ENCODE measurements at regions not wholly inside any gene's neighbourhood (a gene's known extent, or its start where the extent isn't known, plus 50 kb on each side); places are given as distances from the start of the nearest gene placed in this dataset.

DNA sequence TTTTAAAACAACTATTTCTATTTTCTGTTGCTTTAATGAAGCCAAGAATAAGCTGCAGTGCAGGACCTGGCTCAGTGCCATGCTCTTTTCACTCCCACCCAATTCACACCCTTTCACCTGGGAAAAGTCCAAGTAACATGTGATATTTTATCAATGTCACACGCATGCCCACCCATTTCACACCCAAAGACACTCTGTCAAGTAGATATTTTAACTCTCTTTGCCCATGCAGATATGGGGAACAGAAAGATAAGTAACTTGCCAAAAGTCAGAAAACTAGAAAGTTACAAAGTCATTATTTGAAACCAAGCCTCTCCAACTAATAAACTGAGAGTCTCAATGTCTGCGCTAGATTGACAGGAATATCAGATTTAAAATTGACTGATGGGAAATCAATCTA lies 706.7 kb upstream of the PHF14 start:
- Mint-ChIP-seq H3K36me3 (ENCODE audit: low read depth) (no peaks in the 10 kb centered on the region), H3K4me1 (ENCODE audit: low read depth) (no peaks in the 10 kb centered on the region), H3K4me3 (no peak overlapping the region), H3K9me3 (peaks cover 4% of the 10 kb centered on the region), H3K27ac (no peak overlapping the region), H3K27me3 (no peaks in the 10 kb centered on the region)
- intact Hi-C loops (cut with DNase I, micrococcal nuclease): no loop called here
- Histone ChIP-seq H3K4me3 (ENCODE audit: low read length) (no peak overlapping the region), H3K4me1 (ENCODE audit: insufficient read depth, low read length) (no peaks in the 10 kb centered on the region), H3K27me3 (ENCODE audit: control insufficient read depth in 1 of 2, insufficient read depth in 2 of 2, low read length in 2 of 2) (no peaks in the 10 kb centered on the region), H3K27ac (ENCODE audit: low read depth in 1 of 2, low read length in 2 of 2) (no peak overlapping the region), H3K36me3 (ENCODE audit: insufficient read depth, low read length) (no peaks in the 10 kb centered on the region), H3K9me3 (ENCODE audit: control insufficient read depth in 1 of 2, insufficient read depth in 1 of 2, low read length in 2 of 2) (peaks cover 0 to 11% of the 10 kb centered on the region in 2 experiments)
- ATAC-seq (ENCODE audit: poor library complexity): no peak
- ChIA-PET POLR2A (no interaction called here), CTCF (no interaction called here)
- DNase-seq: no peak
- TF ChIP-seq, protein P1, sequence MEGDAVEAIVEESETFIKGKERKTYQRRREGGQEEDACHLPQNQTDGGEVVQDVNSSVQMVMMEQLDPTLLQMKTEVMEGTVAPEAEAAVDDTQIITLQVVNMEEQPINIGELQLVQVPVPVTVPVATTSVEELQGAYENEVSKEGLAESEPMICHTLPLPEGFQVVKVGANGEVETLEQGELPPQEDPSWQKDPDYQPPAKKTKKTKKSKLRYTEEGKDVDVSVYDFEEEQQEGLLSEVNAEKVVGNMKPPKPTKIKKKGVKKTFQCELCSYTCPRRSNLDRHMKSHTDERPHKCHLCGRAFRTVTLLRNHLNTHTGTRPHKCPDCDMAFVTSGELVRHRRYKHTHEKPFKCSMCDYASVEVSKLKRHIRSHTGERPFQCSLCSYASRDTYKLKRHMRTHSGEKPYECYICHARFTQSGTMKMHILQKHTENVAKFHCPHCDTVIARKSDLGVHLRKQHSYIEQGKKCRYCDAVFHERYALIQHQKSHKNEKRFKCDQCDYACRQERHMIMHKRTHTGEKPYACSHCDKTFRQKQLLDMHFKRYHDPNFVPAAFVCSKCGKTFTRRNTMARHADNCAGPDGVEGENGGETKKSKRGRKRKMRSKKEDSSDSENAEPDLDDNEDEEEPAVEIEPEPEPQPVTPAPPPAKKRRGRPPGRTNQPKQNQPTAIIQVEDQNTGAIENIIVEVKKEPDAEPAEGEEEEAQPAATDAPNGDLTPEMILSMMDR (IDR thresholded peaks at IDR 0.05): no peak

DNA sequence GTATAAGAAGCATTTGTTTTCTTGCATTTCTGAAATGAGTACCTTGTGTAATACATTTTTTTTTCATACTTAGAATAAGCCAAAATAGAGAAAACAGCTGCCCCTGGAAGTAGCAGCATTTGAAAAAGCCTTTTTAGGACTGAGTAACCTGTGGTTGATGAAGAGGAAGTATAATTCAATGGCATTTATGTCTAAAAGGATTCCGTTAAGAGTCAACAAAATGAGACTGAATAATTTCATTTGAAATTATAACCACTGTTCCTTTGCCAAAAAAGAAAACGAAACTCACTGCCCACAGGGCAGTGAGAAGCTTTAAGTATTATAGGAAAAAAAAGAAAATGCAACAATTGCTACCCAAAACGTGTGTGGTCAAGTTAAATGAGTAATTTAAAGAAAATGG lies 705.6 kb upstream of the PHF14 start:
- no peak for ATAC-seq (ENCODE audit: poor library complexity)
- CTCF ChIA-PET: no interaction called here
- TF ChIP-seq, protein P1 (IDR thresholded peaks at IDR 0.05): no peak
- Histone ChIP-seq H3K4me1 (ENCODE audit: insufficient read depth, low read length) (no peaks in the 10 kb centered on the region), H3K4me3 (ENCODE audit: low read length) (no peak overlapping the region), H3K36me3 (ENCODE audit: insufficient read depth, low read length) (no peaks in the 10 kb centered on the region), H3K27ac (ENCODE audit: low read depth in 1 of 2, low read length in 2 of 2) (no peak overlapping the region), H3K9me3 (ENCODE audit: control insufficient read depth in 1 of 2, insufficient read depth in 1 of 2, low read length in 2 of 2) (peaks cover 0 to 11% of the 10 kb centered on the region in 2 experiments), H3K27me3 (ENCODE audit: control insufficient read depth in 1 of 2, insufficient read depth in 2 of 2, low read length in 2 of 2) (no peaks in the 10 kb centered on the region)
- POLR2A ChIA-PET: no interaction called here
- Mint-ChIP-seq H3K4me3 (no peak overlapping the region), H3K36me3 (ENCODE audit: low read depth) (no peaks in the 10 kb centered on the region), H3K9me3 (peaks cover 4% of the 10 kb centered on the region), H3K27me3 (no peaks in the 10 kb centered on the region), H3K4me1 (ENCODE audit: low read depth) (no peaks in the 10 kb centered on the region), H3K27ac (no peak overlapping the region)
- intact Hi-C loops (cut with DNase I, micrococcal nuclease): no loop called here
- DNase-seq: no peak

DNA sequence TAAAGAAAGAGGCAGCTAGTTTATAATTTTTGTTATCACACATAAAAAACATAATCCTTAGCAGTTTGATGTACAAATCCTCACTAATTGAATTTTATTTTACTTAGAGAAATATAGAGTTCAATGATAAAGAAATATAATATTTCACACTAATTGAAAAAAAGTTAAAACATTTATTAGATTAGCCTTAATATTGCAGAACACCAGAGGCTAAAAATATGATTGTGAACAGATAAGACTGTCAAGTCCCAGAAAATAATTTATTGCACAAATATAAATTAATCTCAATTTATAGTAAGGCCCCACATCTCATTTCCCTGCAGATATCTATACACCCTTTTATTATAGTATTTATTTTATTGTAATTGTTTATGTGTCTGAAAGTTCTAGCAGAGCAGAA lies 690.8 kb upstream of the PHF14 start:
- H3K9me3 Mint-ChIP-seq: no peaks in the 10 kb centered on the region
- no peak overlapping the region for H3K27ac Mint-ChIP-seq
- Histone ChIP-seq H3K27ac (ENCODE audit: low read depth in 1 of 2, low read length in 2 of 2) (no peak overlapping the region), H3K27me3 (ENCODE audit: control insufficient read depth in 1 of 2, insufficient read depth in 2 of 2, low read length in 2 of 2) (no peaks in the 10 kb centered on the region), H3K4me3 (ENCODE audit: low read length) (no peak overlapping the region), H3K36me3 (ENCODE audit: insufficient read depth, low read length) (no peaks in the 10 kb centered on the region), H3K4me1 (ENCODE audit: insufficient read depth, low read length) (no peaks in the 10 kb centered on the region), H3K9me3 (ENCODE audit: control insufficient read depth in 1 of 2, insufficient read depth in 1 of 2, low read length in 2 of 2) (no peaks in the 10 kb centered on the region)
- no peaks in the 10 kb centered on the region for H3K36me3 Mint-ChIP-seq (ENCODE audit: low read depth)
- ATAC-seq (ENCODE audit: poor library complexity) (no peak), DNase-seq (no peak)
- intact Hi-C loops (cut with DNase I, micrococcal nuclease): no loop called here
- CTCF ChIA-PET: no interaction called here
- H3K4me1 Mint-ChIP-seq (ENCODE audit: low read depth): no peaks in the 10 kb centered on the region
- H3K4me3 Mint-ChIP-seq: no peak overlapping the region
- TF ChIP-seq, protein P1 (IDR thresholded peaks at IDR 0.05): no peak
- POLR2A ChIA-PET: no interaction called here
- H3K27me3 Mint-ChIP-seq: no peaks in the 10 kb centered on the region
